BE2C (cell line): ENCODE measurements at regions not wholly inside any gene's neighbourhood (a gene's known extent, or its start where the extent isn't known, plus 50 kb on each side); places are given as distances from the start of the nearest gene placed in this dataset.

Experiments
- DNase-seq: peaks from one replicate; pipeline ENCODE4 v3.0.0-alpha.2; 2020
- H3K27me3 ChIP-seq: fragments of 250-450 bp; sonication (Bioruptor Pico); 2 replicates; pipeline ENCODE4 v1.5.1; 2020; ENCODE audit warnings: mild to moderate bottlenecking
- H3K36me3 ChIP-seq: fragments of 250-450 bp; sonication (Bioruptor Pico); 2 replicates; pipeline ENCODE4 v1.5.1; 2020; ENCODE audit warnings: mild to moderate bottlenecking
- H3K4me1 ChIP-seq: fragments of 250-450 bp; sonication (Bioruptor Pico); 2 replicates; pipeline ENCODE4 v1.5.1; 2020
- H3K4me3 ChIP-seq: 2 replicates; pipeline ENCODE4 v1.5.1; 2011; ENCODE audit warnings: low read depth, low read length
- H3K9me3 ChIP-seq: fragments of 250-450 bp; sonication (Bioruptor Pico); 2 replicates; pipeline ENCODE4 v1.5.1; 2020
- TF ChIP-seq, protein P1 (sequence below): IDR thresholded peaks from 2 replicates; pipeline ENCODE4 v1.5.1; 2012; ENCODE audit warnings: mild to moderate bottlenecking, low read depth, low read length

GRCh38 chr14:84726471-84726870 is 803.5 kb upstream of the FLRT2 start:
- Histone ChIP-seq H3K27me3 (no peaks in the 10 kb centered on the region), H3K36me3 (no peaks in the 10 kb centered on the region), H3K4me3 (no peak overlapping the region), H3K9me3 (no peaks in the 10 kb centered on the region), H3K4me1 (no peaks in the 10 kb centered on the region)
- DNase-seq: no peak
- TF ChIP-seq, protein P1, sequence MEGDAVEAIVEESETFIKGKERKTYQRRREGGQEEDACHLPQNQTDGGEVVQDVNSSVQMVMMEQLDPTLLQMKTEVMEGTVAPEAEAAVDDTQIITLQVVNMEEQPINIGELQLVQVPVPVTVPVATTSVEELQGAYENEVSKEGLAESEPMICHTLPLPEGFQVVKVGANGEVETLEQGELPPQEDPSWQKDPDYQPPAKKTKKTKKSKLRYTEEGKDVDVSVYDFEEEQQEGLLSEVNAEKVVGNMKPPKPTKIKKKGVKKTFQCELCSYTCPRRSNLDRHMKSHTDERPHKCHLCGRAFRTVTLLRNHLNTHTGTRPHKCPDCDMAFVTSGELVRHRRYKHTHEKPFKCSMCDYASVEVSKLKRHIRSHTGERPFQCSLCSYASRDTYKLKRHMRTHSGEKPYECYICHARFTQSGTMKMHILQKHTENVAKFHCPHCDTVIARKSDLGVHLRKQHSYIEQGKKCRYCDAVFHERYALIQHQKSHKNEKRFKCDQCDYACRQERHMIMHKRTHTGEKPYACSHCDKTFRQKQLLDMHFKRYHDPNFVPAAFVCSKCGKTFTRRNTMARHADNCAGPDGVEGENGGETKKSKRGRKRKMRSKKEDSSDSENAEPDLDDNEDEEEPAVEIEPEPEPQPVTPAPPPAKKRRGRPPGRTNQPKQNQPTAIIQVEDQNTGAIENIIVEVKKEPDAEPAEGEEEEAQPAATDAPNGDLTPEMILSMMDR: no peak

DNA sequence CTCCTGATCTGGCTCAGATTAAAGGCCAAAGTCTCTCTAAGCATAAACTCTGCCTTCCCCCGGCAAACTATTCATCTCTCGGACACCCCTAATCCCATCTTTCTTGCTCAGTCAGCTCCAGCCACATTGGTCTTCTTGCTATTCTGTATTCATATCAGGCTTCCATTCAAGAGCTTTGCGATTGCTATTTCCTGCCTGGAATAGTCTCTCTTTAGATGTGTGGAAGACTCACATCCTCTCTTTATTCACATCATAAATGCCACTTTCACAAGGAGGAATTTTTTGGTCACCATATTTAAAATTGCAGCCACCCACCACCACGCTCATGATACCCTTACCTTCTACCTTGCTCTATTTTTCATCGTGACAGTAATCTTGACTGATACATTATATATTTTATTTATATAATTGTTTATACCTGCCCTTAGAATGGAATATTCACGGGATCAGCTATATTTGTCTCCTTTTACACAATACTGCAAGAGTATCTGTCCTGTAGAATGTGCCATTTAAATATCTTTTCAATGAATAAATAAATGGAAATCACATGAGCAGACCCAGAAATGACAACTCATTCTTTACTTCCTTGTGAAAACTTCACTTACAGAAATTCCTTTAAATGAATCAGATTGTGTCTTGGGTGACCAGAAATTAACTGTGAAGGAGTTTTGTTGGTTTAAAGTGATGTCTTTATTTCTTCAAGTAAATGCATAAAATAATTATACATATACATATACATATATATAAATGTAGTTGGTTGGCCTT is 780.6 kb upstream of the FLRT2 start:
- no peak for DNase-seq
- TF ChIP-seq, protein P1: no peak
- Histone ChIP-seq H3K36me3 (no peaks in the 10 kb centered on the region), H3K9me3 (no peaks in the 10 kb centered on the region), H3K4me1 (no peaks in the 10 kb centered on the region), H3K4me3 (no peak overlapping the region), H3K27me3 (no peaks in the 10 kb centered on the region)

- Histone ChIP-seq H3K27me3 (no peaks in the 10 kb centered on the region), H3K9me3 (no peaks in the 10 kb centered on the region), H3K4me3 (no peak overlapping the region), H3K36me3 (no peaks in the 10 kb centered on the region), H3K4me1 (no peaks in the 10 kb centered on the region)
- TF ChIP-seq, protein P1: no peak
- DNase-seq: no peak
Observed at GRCh38 chr14:84750284-84750683, 779.7 kb upstream of the FLRT2 start.

- DNase-seq: no peak
- no peaks in the 10 kb centered on the region for H3K4me1 ChIP-seq
- no peaks in the 10 kb centered on the region for H3K9me3 ChIP-seq
- TF ChIP-seq, protein P1: no peak
- no peaks in the 10 kb centered on the region for H3K36me3 ChIP-seq
- H3K27me3 ChIP-seq: no peaks in the 10 kb centered on the region
- no peak overlapping the region for H3K4me3 ChIP-seq
Observed at GRCh38 chr14:84750763-84751554, 779.0 kb upstream of the FLRT2 start.

DNA sequence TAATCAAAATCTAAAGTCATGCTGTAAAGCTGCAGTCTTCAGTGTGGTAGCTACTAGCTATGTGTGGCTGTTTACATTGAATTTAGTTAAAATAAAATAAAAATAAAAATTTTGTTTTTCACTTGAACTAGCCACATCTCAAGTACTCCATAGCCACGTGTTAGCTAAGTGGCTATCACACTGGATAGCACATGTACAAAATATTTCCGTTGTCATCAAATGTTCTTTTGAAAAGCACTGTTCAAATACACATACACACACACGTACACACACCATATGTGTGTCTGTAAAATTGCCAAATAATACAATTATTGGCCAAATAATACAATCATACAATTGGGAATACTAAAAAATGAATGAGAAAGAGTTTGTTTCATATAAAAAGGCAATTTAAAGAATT is 778.2 kb upstream of the FLRT2 start:
- TF ChIP-seq, protein P1: no peak
- H3K36me3 ChIP-seq: no peaks in the 10 kb centered on the region
- no peaks in the 10 kb centered on the region for H3K9me3 ChIP-seq
- no peaks in the 10 kb centered on the region for H3K27me3 ChIP-seq
- no peaks in the 10 kb centered on the region for H3K4me1 ChIP-seq
- no peak for DNase-seq
- no peak overlapping the region for H3K4me3 ChIP-seq

GRCh38 chr14:84760489-84761126 is 769.3 kb upstream of the FLRT2 start:
- Histone ChIP-seq H3K27me3 (no peaks in the 10 kb centered on the region), H3K4me1 (no peaks in the 10 kb centered on the region), H3K36me3 (no peaks in the 10 kb centered on the region), H3K9me3 (no peaks in the 10 kb centered on the region), H3K4me3 (no peak overlapping the region)
- DNase-seq: no peak
- TF ChIP-seq, protein P1: no peak
